MM.1S (cell line): ENCODE measurements at regions not wholly inside any gene's neighbourhood (a gene's known extent, or its start where the extent isn't known, plus 50 kb on each side); places are given as distances from the start of the nearest gene placed in this dataset.

ENCODE experiments used
- EZH2 ChIP-seq: fragments of 300-600 bp; sonication (generic); optimal IDR thresholded peaks from 2 replicates; pipeline ENCODE3; 2017; ENCODE audit warnings: low read depth, mild to moderate bottlenecking, antibody characterized with exemption, low read length, mixed read lengths
- EZH2phosphoT487 ChIP-seq: fragments of 300-600 bp; sonication (generic); IDR thresholded peaks from 2 replicates; pipeline ENCODE4 v1.6.1; 2018; ENCODE audit warnings: antibody characterized with exemption, low read length
- TF ChIP-seq, protein P1 (sequence below): fragments of 300-600 bp; sonication (generic); IDR thresholded peaks from 2 replicates; pipeline ENCODE4 v1.5.1; 2016; ENCODE audit warnings: antibody characterized with exemption, low read length, mixed read lengths

DNA sequence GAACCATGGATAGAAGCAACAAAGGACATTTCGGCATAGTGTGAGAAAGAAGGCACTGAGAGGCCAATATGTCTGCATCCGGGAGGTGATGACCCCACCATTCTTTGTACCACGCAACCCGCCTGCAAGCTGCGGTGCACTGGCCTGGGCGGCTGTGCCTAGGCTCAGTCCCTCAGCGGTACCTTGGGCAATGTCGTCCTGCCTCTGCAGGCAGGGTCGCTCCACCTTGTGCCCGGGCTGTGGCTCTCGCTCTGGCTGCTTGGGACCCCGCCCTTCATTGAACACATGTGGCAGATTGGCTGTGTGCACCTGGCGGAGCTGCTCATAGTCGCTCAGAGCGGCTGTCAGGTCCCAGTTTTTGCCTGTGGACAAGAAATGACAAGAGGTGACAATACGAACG, 243.2 kb downstream of the KLF13 start:
- TF ChIP-seq, protein P1, sequence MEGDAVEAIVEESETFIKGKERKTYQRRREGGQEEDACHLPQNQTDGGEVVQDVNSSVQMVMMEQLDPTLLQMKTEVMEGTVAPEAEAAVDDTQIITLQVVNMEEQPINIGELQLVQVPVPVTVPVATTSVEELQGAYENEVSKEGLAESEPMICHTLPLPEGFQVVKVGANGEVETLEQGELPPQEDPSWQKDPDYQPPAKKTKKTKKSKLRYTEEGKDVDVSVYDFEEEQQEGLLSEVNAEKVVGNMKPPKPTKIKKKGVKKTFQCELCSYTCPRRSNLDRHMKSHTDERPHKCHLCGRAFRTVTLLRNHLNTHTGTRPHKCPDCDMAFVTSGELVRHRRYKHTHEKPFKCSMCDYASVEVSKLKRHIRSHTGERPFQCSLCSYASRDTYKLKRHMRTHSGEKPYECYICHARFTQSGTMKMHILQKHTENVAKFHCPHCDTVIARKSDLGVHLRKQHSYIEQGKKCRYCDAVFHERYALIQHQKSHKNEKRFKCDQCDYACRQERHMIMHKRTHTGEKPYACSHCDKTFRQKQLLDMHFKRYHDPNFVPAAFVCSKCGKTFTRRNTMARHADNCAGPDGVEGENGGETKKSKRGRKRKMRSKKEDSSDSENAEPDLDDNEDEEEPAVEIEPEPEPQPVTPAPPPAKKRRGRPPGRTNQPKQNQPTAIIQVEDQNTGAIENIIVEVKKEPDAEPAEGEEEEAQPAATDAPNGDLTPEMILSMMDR = no peak
- TF ChIP-seq EZH2phosphoT487 = no peak
- TF ChIP-seq EZH2 = no peak
